NCI-H1417 (cell line): ENCODE measurements at regions not wholly inside any gene's neighbourhood (a gene's known extent, or its start where the extent isn't known, plus 50 kb on each side); places are given as distances from the start of the nearest gene placed in this dataset.
A peak's percentile ranks its signal among the peaks of the same experiment; 100 is the strongest.
"Not testable (repeated sequence)": the region's sequence is repeated elsewhere in the genome, so short reads cannot be mapped to it uniquely, and the experiment has no call there.

Experiments
- DNase-seq, 3 experiments: peaks; one replicate each; lab custom pipeline; 2025; lab: John Stamatoyannopoulos, UW

DNA sequence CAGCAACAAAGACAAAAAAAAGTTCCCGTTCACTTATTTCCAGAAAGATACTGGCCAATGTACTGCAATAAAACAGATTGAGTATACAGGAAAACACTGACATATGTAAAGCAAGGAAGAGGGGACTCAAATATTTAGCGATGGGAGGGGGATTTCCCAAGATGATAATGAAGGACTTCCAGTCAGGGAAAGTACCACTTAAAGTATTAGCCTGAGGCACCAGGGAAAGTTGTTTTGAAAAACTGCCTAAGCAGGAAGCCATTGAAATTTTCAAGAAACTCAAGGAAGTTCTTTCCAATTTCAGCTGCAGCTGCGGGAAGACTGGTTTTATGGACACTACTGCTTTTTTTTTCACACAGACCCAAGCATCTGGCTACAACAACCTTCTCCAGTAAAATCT lies 1007.4 kb upstream of the NOVA1 start:
- peak in 1 of 3 experiments; percentile 13 for DNase-seq

DNA sequence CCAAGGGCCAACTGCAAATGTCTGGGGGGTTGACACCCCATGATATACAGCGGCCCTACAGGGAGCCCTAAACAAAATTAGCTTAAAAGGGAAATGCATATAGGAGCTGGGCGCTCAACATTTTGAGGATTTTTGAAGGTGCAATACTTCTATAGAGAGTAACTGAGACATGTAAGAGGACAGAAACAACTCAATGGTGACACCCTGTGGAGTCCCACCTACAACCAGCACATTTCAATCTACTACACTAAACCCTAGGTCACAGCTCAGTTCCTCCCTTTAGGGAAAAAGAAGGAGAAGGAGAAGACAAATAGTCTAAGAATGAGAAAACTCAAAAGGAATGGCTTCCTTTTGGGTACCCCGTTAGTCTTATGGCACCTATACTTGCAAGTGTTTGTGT lies 1010.5 kb upstream of the NOVA1 start:
- DNase-seq, result no peak

DNA sequence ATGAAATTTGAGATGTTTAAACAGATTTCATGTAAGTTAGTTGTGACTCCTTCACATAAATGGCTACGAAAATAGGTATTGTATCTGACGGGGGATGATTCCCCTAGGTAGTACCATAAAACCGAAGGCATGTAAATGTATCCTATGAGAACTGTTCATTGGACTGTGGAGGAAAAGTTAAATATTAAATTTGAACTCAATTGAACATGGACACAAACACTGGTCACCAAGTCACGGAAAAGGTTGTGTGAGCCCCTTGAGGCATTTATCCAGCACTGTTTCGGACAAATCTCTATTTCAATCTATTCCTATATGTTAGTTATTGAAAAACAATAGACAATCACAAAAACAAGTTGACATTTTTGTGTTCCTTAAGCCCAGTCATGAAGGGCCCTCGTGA lies 1014.3 kb upstream of the NOVA1 start:
- DNase-seq, result no peak

DNA sequence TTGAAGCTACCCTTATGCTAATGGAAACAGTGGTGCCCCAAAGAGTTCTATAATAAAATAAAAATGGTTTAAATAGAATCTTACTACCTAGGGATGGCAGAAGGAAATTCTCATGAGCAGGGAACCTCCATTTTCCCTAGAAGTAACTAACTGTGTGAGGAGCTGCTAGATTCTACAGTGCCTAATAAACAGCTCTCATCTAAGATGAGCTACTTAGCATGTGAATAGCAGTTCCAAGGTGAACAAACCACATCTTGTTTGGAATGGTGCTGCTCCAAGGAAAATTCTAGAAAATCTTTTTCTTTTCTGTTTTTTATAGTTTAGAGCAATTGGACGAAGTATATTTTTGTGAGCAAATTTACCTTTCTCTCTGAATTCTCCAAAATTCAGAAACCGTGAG lies 1015.3 kb upstream of the NOVA1 start:
- DNase-seq, result no peak

DNA sequence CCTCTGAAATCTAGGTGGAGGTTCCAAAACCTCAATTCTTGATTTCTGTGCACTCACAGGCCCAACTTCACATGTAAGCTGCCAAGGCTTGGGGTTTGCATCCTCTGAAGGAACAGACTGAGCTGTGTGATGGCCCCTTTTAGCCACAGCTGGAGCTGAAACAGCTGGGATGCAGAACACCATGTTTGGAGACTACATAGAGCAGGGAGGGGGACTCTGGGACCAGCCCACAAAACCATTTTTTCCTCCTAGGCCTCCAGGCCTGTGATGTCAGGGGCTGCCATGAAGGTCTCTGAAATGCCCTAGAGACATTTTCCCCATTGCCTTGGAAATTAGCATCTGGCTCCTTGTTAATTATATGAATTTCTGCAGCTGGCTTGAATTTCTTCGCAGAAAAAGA lies 1025.9 kb upstream of the NOVA1 start:
- DNase-seq, result no peak

DNA sequence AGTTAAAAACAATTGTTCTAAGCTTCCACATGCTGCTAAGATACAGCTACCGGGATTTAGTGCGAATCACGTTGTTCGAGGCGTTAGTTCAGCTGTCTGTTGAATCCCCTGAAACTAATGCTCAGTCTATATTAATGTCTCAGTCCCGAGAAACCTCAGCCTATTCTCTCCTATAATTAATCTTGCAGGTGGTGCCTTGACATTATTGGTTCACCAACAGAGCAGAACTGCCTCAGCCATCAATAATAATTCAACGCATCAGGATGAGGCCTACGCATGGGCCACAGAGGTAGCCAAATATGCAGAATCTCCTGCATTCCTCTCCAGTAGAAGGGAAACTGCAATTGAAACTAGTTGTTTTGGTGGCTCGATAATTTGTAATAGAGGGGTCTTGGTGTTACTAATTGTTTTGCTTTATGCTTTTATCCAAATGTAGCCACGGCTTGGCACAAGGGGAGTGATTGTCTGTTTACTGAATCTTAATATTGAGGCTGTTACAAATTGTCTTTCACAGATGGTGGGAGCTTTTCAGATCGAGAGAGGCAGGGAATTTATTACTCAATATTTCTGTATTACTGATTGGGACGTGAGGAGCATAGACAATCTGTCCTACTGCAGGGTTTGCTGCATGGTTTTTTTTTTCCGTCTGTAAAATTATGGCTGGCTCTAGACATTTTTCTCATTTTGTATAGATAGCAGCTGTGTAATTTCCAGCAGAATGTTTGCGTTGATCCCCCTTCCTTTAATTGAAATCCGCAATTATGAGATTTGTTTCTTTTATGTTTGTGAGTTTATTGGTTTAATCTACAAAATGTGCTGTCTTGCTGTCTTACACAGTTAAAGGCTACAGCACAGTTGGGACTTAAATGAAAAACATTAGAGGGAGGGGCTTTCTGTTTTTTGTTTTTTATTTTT lies 1036.5 kb upstream of the NOVA1 start:
- no peak for DNase-seq

DNA sequence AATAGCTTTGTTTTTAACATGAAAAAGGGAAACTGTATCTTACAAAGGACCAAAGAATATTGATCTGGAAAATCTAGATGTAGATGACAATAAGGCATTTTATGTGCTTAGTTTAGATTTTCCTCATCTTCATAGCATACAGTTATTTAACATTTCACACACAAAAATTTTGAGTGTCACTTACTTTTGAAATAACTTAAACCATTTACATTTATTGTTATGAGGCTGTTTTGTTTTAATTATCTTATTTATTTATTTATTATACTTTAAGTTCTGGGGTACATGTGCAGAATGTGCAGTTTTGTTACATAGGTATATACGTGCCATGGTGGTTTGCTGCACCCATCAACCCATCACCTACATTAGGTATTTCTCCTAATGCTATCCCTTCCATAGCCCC lies 1042.9 kb upstream of the NOVA1 start:
- DNase-seq, result not testable (repeated sequence)

DNA sequence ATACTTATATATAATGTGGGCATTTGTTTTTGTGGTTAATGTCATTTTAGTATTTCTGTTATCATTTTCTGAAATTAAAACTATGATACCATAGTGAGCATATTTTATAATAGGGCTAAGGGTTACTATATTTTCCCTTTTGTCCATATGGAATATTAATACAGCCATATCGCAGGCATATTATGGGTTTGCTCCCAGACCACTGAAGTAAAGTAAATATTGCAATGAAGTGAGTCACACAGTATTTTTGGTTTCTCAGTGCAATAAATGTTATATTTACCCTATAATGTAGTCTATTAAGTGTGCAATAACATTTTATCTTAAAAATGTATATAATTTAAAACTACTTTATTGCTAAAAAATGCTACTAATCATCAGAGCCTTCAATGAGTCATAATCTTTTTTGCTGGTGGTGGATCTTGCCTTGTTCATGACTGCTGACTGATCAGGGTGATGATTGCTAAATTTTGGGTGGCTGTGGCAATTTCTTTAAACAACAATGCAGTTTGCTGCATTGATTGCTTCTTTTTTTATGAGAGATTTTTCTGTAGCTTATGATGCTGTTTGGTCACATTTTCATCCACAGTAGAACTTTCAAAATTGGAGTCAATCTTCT lies 1044.5 kb upstream of the NOVA1 start:
- DNase-seq, result no peak

DNA sequence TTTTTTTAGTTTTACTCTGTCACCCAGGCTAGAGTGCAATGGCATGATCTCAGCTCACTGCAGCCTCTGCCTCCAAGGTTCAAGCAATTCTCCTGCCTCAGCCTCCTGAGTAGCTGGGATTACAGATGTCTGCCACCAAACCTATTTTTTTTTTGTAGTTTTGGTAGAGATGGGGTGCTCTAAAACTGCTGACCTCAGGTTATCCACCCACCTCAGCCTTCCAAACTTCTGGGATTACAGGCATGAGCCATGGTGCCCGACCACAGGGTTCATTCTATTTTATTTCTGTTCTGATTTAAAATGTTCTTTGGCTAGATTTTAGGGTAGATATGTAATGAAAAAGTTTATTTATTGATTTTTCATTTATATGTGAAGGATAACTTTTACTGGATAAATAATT lies 1062.8 kb upstream of the NOVA1 start:
- DNase-seq, result no peak

DNA sequence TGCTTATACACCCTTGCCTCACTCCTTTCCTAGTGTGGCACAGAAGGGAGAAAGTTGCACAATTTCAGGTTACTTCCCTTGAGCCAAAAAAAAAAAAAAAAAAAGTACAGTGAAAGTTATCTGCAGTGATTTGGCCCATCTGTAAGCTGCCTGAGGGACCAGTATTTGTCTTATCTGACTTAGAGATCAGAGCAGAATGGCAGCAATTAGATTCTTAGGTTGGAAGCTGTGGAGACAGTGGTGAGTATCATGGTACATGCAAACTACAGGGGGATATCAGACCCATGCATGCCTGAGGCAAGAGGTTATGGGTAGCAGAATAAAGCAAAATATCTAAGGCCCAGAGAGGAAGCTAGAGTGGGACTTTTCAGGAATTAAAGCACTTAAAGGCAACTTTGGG lies 1070.7 kb upstream of the NOVA1 start:
- DNase-seq, result no peak

DNA sequence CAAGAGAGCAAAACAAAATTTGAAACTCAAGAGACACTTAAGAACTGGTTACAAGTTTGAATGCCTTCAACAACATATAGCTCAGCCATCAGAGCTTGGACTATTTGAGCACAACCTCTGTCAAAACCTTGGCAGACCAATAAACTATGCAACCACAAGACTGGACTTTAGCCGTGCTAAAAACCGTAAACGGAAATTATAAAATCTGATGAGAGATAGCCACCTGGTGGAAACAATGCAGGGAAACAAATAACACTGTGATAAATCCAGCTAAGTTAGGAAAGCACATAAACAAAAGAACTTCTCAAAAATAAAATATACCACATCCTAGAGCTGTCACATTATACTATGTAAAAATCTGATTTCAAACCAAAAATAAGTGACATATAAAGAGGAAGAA lies 1074.2 kb upstream of the NOVA1 start:
- no peak for DNase-seq

DNA sequence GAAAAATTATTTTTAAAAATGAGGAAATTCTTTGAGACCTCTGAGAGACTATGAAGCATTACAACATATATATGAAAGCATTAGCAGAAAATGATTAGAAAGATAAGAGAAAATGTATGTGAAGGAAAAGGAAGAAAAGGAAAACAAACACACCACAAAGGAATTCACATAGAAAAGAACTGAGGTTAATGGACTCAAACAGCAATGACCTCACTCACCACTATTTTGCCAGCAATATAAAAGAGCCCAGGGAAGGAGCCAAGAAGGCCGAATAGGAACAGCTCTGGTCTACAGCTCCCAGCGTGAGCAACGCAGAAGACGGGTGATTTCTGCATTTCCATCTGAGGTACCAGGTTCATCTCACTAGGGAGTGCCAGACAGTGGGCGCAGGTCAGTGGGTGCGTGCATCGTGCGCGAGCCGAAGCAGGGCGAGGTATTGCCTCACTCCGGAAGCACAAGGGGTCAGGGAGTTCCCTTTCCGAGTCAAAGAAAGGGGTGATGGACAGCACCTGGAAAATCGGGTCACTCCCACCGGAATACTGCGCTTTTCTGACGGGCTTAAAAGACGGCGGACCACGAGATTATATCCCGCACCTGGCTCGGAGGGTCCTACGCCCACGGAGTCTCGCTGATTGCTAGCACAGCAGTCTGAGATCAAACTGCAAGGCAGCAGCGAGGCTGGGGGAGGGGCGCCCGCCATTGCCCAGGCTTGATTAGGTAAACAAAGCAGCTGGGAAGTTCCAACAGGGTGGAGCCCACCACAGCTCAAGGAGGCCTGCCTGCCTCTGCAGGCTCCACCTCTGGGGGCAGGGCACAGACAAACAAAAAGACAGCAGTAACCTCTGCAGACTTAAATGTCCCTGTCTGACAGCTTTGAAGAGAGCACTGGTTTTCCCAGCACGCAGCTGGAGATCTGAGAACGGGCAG lies 1075.2 kb upstream of the NOVA1 start:
- peak in 2 of 3 experiments; percentile 42 to 74 for DNase-seq

DNA sequence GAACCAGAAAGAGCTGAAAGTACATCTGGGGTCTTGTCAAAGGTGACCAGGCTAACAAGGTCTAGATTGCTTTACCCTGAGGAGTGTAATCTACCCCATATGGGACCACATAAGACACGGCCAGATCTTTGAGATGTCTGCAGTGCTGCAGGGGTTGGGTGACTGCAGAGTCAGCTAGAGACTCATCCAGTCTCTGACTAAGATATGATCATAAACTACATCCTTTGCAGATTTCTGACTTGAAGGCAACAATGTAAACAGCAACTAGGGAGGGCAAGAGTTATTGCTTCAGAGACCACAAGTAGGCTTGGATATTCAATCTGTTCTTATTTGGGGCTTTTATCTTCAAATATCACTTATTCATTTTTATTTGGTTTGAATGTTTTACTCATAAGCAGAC lies 1080.5 kb upstream of the FOXG1 start:
- no peak for DNase-seq

DNA sequence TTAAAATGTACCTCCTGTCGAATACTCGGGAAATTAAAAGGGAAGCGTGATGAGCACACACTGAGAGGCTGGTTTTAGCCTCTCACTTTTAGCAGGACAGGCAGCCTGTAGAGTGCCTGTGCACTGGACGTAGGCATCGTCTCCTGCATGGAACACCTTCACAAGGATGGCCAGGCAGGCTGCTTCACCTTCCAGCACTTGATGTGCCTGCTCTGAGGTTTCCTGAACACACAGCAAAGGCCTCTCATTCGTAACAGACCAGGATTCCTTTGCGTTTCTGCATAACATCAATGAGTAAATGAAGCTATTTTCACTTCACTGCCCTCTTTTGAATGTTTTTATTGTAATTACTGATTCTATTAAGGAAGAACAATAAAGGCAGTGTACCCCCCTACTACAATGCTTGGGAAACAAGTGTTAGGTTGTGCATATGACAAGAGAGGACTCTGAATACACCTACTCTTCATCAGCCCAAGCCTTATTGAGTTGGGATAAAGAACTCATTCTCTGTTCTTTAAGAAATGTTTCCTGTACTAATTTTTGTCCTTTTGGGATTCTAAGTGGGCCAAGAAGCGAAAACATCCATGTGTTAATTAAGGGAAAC lies 1077.6 kb upstream of the FOXG1 start:
- no peak for DNase-seq

DNA sequence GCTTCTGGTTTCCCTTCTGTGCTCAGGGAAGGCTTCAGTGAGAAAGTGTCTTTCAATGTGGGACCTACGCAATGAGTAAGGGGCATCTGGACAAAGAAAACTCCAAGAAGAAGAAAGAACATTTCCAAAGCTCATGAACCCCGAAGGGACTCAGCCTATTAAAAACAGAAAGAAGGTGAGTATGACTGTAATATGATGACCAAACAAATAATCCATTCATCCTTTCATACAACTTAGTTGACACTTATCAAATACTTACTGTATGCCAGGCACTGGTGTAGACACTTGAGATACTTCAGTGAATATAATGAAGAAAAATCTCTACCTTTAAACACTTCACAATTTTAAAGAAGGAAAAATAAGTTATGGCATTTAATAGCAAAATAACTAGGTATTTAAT lies 1054.2 kb upstream of the FOXG1 start:
- no peak for DNase-seq

DNA sequence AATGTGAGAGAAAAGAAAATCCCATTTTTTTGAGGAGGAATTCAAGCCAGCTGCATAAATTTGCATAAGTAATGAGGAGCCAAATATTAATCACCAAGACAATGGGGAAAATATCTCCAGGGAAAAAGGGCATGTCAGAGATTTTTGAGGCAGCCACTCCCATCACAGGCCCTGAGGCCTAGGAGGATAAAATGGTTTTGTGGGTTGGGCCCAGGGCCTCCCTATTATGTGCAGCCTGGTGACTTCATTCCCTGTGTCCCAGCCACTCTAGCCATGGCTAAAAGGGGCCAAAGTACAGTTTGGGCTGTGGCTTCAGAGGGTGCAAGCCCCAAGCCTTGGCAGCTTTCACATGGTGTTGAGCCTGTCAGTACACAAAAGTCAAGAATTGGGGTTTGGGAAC lies 1051.0 kb upstream of the FOXG1 start:
- DNase-seq, result no peak

DNA sequence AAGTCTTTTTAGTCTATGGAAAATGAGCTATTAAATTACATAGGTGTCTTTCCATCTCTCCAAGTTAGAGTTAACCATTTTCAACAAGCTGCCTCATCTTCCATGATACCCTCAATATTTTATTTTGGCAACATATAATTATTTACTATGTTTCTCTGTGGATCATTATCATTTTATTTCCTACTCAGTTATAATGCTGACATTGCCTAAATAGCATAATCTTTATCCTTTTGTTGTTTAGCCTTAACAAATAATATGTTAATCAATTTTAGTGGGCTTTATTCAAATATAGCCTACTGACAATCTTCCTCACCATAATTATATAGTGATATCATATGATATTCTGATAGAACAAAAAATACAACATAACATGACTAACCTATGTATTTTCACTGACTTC lies 1044.8 kb upstream of the FOXG1 start:
- DNase-seq, result peak in 1 of 3 experiments; percentile 29

DNA sequence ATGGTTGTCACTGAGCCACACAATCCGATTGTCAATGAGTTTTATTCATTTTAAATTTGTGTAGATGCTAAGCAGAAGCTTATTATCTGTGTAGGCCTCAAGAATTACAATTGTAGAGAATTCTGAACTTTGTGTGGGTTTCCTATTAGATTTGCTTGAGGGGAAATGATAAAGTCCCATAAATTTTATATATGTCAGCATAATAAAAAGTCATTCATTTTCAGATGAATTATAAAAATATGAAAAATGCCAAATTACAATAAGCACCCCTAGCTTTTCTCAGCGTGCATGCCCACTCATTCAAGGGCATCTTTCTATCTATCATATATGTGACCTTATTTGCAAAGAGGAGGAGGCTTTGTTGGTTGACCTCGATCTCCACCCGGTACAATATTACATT lies 1041.1 kb upstream of the FOXG1 start:
- DNase-seq, result no peak

DNA sequence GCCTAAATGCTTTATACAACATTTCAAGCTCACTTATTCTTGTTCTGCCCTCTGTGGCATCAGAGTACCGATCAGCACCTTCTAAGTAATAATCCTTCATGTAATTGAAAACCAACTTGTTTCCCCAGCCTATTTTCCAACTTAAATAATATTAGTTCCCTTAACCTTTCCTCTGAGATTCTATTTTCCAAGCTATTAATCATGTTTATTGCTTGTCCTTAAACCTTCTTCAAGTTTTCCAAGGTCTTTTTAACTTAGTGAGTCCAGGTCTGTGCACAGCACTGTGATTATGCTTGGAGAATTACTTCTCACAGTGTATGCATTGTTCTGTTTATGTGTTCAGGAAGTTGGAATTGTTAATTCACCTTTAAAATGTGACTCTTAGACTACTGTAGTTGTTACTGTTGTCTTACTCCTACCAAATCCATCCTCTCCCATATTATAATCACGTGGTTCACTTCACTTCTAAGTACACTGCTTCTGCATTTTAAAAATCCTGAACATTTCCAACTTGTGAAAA lies 1039.3 kb upstream of the FOXG1 start:
- DNase-seq, result peak in 2 of 3 experiments; percentile 24 to 62

DNA sequence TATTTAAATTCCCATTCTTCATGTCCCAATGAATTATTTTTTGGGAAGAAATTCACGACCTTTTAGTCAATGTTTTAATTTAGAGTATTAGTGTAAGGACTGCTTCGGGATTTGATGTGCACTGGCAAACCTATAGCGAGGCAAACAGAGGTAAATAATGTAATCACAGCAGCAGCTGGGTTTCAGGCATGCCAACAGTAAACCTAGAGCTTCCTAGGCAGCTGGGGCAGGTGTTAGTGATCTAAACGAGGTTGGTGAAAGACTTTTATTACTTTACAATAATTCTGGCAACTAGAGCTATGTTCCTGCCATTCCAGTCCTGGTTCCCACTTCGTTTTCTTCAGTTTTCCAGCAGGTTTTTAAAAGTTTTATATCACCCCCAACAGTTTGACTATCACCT lies 1036.4 kb upstream of the FOXG1 start:
- DNase-seq, result peak in 1 of 3 experiments; percentile 13

DNA sequence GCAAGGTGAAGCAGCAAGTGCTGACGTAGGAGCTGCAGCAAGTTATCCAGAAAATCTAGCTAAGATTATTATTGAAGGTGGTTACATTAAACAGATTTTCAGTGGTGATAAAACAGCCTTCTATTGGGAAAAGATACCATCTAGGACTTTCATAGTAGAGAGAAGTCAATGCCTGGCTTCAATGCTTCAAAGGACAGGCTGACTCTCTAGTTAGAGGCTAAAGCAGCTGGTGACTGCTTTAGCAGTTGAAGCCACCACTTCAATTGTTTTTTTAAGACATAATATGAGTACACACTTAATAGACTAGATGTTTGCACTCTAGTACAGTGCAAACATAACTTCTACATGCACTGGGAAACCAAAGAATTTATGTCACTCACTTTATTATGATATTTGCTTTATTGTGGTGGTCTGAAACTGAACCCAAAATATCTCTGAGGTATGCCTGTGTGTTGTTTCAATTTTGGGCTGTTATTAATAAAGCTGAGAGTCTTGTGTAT lies 1026.9 kb upstream of the FOXG1 start:
- DNase-seq, result peak in 2 of 3 experiments; percentile 54 to 75

DNA sequence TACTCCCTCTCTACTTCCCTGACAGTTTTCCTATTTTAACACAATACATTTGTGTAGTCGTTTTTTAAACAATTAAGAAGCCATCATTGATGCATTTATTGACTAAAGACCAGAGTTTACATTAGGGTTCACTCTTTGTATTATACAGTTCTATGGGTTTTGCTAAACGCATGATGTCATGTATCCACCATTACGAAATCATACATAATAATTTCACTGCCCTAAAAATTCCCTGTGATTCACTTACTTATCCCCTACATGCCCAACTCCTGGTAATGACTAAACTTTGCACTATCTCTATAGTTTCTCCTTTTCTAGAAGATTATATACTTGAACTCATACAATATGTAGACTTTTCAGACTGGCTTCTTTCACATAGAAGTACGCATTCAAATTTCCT lies 1016.5 kb upstream of the FOXG1 start:
- no peak for DNase-seq
